GM12878 (cell line): ENCODE measurements at regions not wholly inside any gene's neighbourhood (a gene's known extent, or its start where the extent isn't known, plus 50 kb on each side); places are given as distances from the start of the nearest gene placed in this dataset.

Source experiments
- CREM ChIP-seq: IDR thresholded peaks from 2 replicates; pipeline ENCODE4 v1.6.1; 2014; ENCODE audit warnings: antibody characterized with exemption, low read depth
- IKZF2 ChIP-seq, 2 experiments: fragments of 450-650 bp; IDR thresholded peaks; 2 replicates each; pipeline ENCODE4 v1.6.1; 2017; ENCODE audit warnings: mild to moderate bottlenecking in 2 of 2, moderate library complexity in 2 of 2
- MAX ChIP-seq: IDR thresholded peaks from 2 replicates; pipeline ENCODE4 v1.6.1; 2012; ENCODE audit warnings: low read depth, low read length, improper control_type of control experiment
- MTA3 ChIP-seq: IDR thresholded peaks from 2 replicates; pipeline ENCODE4 v1.6.1; 2012; ENCODE audit warnings: low read length, inconsistent platforms, borderline replicate concordance
- POLR2A ChIP-seq: IDR thresholded peaks from 2 replicates; pipeline ENCODE4 v1.6.1; 2011; ENCODE audit warnings: low read depth, mild to moderate bottlenecking, low read length

- no peak for TF ChIP-seq CREM
- no peak for TF ChIP-seq POLR2A
- TF ChIP-seq MTA3: no peak
- no peak for TF ChIP-seq MAX
- no peak for TF ChIP-seq IKZF2 (IDR thresholded peaks at IDR 0.05)
Observed at GRCh38 chr1:2880812-2881295, 79.4 kb upstream of the TTC34 start.
